Ishikawa (cell line): ENCODE measurements at regions not wholly inside any gene's neighbourhood (a gene's known extent, or its start where the extent isn't known, plus 50 kb on each side); places are given as distances from the start of the nearest gene placed in this dataset.

Source experiments
- CEBPB ChIP-seq: IDR thresholded peaks from 2 replicates; pipeline ENCODE4 v1.6.1; 2012
- EP300 ChIP-seq: IDR thresholded peaks from 2 replicates; pipeline ENCODE4 v1.6.1; 2012; ENCODE audit warnings: borderline replicate concordance
- MAX ChIP-seq: IDR thresholded peaks from 2 replicates; pipeline ENCODE4 v1.6.1; 2012
- RAD21 ChIP-seq: IDR thresholded peaks from 2 replicates; pipeline ENCODE4 v1.6.1; 2012; ENCODE audit warnings: low read depth
- TAF1 ChIP-seq: IDR thresholded peaks from 2 replicates; pipeline ENCODE4 v1.6.1; 2012; ENCODE audit warnings: low read depth, mild to moderate bottlenecking
- TCF12 ChIP-seq: IDR thresholded peaks from 2 replicates; pipeline ENCODE4 v1.6.1; 2012; ENCODE audit warnings: low read depth
- TEAD4 ChIP-seq: IDR thresholded peaks from 2 replicates; pipeline ENCODE4 v1.6.1; 2012
- YY1 ChIP-seq: IDR thresholded peaks from 2 replicates; pipeline ENCODE4 v1.6.1; 2012; ENCODE audit warnings: low read depth
- TF ChIP-seq, protein P1 (sequence below): IDR thresholded peaks from 2 replicates; pipeline ENCODE4 v1.6.1; 2012; ENCODE audit warnings: low read depth, mild to moderate bottlenecking

DNA sequence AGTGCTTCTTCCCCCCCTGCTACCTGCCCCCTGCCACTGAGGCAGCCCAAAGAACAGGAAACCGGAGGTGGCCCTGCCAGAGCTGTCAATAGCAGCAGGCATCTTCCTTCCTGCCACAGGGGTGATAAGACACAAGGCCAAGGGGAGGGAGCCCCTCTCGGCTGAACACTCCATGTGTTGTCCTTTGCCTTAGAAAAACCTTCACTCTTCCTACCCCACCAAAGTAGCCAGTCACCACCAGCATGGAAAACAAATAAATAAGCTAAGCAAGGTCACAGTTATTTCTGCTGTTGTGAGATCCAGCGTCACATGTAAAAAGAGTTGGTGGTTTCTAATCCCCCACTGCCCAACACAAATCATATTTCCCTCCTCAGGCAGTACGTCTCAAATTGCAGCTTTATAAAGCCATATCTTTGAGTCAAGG lies 104.8 kb upstream of the DPT start:
- TF ChIP-seq YY1: no peak
- TF ChIP-seq TEAD4: no peak
- TF ChIP-seq MAX: no peak
- no peak for TF ChIP-seq EP300
- TF ChIP-seq TCF12: no peak
- TF ChIP-seq CEBPB: no peak
- TF ChIP-seq RAD21: no peak
- no peak for TF ChIP-seq TAF1
- TF ChIP-seq, protein P1, sequence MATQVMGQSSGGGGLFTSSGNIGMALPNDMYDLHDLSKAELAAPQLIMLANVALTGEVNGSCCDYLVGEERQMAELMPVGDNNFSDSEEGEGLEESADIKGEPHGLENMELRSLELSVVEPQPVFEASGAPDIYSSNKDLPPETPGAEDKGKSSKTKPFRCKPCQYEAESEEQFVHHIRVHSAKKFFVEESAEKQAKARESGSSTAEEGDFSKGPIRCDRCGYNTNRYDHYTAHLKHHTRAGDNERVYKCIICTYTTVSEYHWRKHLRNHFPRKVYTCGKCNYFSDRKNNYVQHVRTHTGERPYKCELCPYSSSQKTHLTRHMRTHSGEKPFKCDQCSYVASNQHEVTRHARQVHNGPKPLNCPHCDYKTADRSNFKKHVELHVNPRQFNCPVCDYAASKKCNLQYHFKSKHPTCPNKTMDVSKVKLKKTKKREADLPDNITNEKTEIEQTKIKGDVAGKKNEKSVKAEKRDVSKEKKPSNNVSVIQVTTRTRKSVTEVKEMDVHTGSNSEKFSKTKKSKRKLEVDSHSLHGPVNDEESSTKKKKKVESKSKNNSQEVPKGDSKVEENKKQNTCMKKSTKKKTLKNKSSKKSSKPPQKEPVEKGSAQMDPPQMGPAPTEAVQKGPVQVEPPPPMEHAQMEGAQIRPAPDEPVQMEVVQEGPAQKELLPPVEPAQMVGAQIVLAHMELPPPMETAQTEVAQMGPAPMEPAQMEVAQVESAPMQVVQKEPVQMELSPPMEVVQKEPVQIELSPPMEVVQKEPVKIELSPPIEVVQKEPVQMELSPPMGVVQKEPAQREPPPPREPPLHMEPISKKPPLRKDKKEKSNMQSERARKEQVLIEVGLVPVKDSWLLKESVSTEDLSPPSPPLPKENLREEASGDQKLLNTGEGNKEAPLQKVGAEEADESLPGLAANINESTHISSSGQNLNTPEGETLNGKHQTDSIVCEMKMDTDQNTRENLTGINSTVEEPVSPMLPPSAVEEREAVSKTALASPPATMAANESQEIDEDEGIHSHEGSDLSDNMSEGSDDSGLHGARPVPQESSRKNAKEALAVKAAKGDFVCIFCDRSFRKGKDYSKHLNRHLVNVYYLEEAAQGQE: no peak
